Stimulated activated CD4-positive, alpha-beta T cell treated with anti-CD3 and anti-CD28 coated beads, Interleukin-15, amount 100 ng/mL, for 24 hours (primary cell): ENCODE measurements at regions not wholly inside any gene's neighbourhood (a gene's known extent, or its start where the extent isn't known, plus 50 kb on each side); places are given as distances from the start of the nearest gene placed in this dataset.

Source experiments
- DNase-seq: peaks from one replicate; pipeline ENCODE4 v3.0.0-alpha.2; 2020

- no peak for DNase-seq
Observed at GRCh38 chr2:122939796-122940195, 1085.3 kb upstream of the CNTNAP5 start.

GRCh38 chr2:122949523-122949922, 1075.6 kb upstream of the CNTNAP5 start:
- DNase-seq = no peak

GRCh38 chr2:122955776-122956175, 1069.3 kb upstream of the CNTNAP5 start:
- no peak for DNase-seq

- no peak for DNase-seq
Observed at GRCh38 chr2:122960759-122961641, 1064.1 kb upstream of the CNTNAP5 start.

GRCh38 chr2:122966461-122966860, 1058.6 kb upstream of the CNTNAP5 start:
- DNase-seq = no peak

- DNase-seq = no peak
Observed at GRCh38 chr2:122977580-122977979, 1047.5 kb upstream of the CNTNAP5 start.

- no peak for DNase-seq
Observed at GRCh38 chr2:122980671-122981070, 1044.4 kb upstream of the CNTNAP5 start.

GRCh38 chr2:122982936-122983335, 1042.2 kb upstream of the CNTNAP5 start:
- no peak for DNase-seq

- DNase-seq = no peak
Observed at GRCh38 chr2:122988395-122989221, 1036.5 kb upstream of the CNTNAP5 start.

- no peak for DNase-seq
Observed at GRCh38 chr2:122993592-122993991, 1031.5 kb upstream of the CNTNAP5 start.

- DNase-seq = no peak
Observed at GRCh38 chr2:122999258-122999657, 1025.8 kb upstream of the CNTNAP5 start.

GRCh38 chr2:122999821-123000220, 1025.3 kb upstream of the CNTNAP5 start:
- no peak for DNase-seq

- DNase-seq = no peak
Observed at GRCh38 chr2:123002660-123003248, 1022.3 kb upstream of the CNTNAP5 start.

- no peak for DNase-seq
Observed at GRCh38 chr2:123015186-123015585, 1009.9 kb upstream of the CNTNAP5 start.

GRCh38 chr2:123035541-123035940, 989.5 kb upstream of the CNTNAP5 start:
- no peak for DNase-seq

GRCh38 chr2:123036300-123036699, 988.8 kb upstream of the CNTNAP5 start:
- no peak for DNase-seq

- no peak for DNase-seq
Observed at GRCh38 chr2:123040506-123040905, 984.6 kb upstream of the CNTNAP5 start.

- DNase-seq = no peak
Observed at GRCh38 chr2:123043458-123043857, 981.6 kb upstream of the CNTNAP5 start.

- no peak for DNase-seq
Observed at GRCh38 chr2:123045713-123046112, 979.4 kb upstream of the CNTNAP5 start.

GRCh38 chr2:123047186-123047585, 977.9 kb upstream of the CNTNAP5 start:
- no peak for DNase-seq

GRCh38 chr2:123051136-123051535, 974.0 kb upstream of the CNTNAP5 start:
- DNase-seq = no peak

- DNase-seq = no peak
Observed at GRCh38 chr2:123061534-123061933, 963.6 kb upstream of the CNTNAP5 start.

- DNase-seq = no peak
Observed at GRCh38 chr2:123073371-123073770, 951.7 kb upstream of the CNTNAP5 start.

GRCh38 chr2:123073956-123074355, 951.1 kb upstream of the CNTNAP5 start:
- no peak for DNase-seq
